D721Med (cell line): ENCODE measurements at regions not wholly inside any gene's neighbourhood (a gene's known extent, or its start where the extent isn't known, plus 50 kb on each side); places are given as distances from the start of the nearest gene placed in this dataset.

ENCODE experiments used
- DNase-seq: peaks from one replicate; pipeline ENCODE4 v3.0.0; 2011; ENCODE audit warnings: low spot score; ENCODE audit not compliant: insufficient read length
- FAIRE-seq: peaks from 2 replicates; lab custom pipeline; 2011; peaks lifted over from hg19 to GRCh38; lab: Jason Lieb, UNC
- TF ChIP-seq, protein P1 (sequence below): IDR thresholded peaks from 2 replicates; pipeline ENCODE4 v1.5.1; 2012; ENCODE audit warnings: mild to moderate bottlenecking, control low read depth; ENCODE audit not compliant: insufficient read depth; ENCODE audit errors: missing control alignments

DNA sequence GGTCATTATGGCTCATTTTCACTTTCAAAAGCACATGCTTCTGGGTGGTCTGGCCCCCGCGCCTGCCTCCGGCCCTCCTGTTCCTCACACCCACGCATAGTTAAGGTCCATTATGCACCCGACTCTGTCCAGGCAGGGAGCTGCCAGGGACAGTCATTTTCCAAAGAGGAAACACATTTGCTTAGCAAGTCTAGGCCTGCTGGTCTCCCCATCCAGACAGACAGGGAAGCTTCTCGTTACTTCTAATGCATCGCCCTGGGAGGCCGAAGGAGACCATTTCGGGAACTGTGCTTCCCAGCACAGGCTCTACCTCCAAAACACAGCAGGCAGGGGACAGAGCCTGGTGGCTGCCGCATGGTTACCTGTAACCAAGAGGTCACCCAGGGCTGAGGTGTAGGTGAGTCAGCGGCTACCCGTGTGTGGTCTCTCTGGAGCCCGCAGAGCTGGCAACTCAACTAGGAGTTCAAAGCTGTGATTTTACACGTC, 87.1 kb upstream of the SHANK2 start:
- TF ChIP-seq, protein P1, sequence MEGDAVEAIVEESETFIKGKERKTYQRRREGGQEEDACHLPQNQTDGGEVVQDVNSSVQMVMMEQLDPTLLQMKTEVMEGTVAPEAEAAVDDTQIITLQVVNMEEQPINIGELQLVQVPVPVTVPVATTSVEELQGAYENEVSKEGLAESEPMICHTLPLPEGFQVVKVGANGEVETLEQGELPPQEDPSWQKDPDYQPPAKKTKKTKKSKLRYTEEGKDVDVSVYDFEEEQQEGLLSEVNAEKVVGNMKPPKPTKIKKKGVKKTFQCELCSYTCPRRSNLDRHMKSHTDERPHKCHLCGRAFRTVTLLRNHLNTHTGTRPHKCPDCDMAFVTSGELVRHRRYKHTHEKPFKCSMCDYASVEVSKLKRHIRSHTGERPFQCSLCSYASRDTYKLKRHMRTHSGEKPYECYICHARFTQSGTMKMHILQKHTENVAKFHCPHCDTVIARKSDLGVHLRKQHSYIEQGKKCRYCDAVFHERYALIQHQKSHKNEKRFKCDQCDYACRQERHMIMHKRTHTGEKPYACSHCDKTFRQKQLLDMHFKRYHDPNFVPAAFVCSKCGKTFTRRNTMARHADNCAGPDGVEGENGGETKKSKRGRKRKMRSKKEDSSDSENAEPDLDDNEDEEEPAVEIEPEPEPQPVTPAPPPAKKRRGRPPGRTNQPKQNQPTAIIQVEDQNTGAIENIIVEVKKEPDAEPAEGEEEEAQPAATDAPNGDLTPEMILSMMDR, result no peak
- FAIRE-seq (no peak), DNase-seq (no peak)

DNA sequence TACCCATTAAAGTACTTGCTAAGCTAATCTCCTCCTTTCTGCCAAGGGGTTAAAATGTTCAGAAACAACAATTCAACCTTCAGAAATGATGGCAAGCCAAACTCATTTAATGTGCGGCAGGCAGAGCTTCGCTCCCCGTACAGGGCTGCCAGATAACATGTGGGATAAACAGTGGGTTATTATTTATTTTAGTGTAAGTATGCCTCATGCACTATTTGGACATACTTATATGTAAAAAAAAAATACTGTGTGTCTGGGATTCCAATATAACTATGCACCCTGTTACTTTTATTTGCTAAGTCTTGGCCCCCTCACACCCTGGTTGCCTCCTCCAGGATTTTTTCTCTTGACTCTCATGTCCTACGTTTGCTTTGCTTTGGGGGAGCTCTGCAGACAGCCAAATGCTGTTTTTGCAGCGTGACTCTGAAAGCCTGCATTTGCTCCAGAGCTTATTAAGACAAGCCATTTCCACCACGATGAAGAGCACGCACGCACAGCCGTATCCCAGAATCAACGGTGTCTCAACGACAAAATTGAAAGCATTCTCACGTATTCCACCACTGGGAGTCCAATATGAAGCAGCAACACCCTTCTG, 86.5 kb upstream of the SHANK2 start:
- TF ChIP-seq, protein P1, result no peak
- DNase-seq (no peak), FAIRE-seq (no peak)

DNA sequence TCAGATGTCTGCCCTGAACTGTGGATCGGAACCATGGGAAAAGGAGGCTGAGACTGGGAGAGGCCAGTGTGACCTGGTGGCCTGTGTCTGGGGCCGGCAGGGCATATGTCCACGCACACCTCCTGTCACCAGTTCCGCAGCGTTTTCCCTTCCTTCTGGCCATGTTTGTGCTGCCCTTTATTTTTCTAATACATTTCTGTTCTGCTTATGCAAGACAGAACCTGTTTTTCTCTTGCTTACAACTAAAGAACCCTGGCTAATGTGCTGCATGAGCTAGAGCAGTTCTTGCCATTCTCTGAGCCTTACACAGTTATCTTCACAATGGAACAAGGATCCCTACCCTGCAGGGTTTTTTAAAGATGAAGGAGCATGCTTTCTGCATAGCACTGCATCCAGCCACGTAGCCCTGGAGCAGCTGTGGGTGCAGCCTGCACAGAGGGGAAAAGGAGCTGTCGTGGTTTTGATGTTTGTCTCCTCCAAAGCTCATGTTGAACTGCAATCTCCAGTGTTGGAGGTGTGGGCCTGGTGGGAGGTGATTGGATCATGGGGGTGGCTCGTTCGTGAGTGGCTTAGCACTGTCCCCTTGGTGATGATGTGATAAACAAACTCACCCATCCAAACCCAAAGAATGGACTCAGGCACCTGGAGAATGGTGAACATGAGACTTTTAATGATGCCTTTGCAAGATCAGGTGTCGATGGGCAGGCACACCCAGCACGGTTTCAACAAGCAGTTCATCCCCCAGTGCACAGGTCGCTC, 84.8 kb upstream of the SHANK2 start:
- DNase-seq, result no peak
- no peak for FAIRE-seq
- TF ChIP-seq, protein P1, result no peak

DNA sequence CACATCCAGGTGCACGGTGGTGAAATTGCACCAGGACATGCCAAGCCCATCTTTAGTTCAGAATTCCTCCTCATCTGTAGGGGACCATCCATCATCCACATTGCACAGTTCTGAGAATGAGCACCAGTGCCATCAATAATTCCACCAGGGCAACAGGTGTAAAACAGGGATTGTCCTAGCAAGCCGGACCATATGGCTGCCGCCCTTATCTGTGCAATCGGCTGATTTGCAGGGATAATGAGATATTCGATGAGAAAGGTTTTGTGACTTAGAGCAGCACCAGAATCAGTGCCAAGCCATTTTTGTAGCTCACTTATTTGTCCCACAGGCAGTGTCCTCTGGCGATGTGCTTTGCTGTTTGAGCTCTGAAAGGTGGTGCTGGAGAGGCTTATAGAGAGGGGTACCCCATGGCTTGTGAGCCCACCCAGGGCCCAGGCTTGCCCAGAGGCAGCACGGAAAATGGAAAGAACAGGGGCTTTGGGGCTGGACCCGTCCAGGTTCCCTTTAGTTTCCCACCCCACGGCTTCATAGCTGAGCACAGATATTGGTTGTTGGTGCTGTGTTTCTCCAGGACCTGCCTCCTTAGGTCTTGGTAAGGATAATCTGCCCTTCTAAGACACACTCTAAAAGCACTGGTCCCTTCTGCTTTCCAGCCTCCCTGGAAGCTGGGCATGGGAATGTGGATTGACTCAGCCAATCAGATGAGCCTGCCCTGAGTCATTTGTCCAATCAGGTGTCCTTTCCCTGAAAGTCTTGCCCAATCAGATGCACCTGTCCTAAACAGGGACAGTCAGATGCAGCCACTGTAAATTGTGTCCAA, 84.0 kb upstream of the SHANK2 start:
- DNase-seq, result no peak
- FAIRE-seq, result no peak
- TF ChIP-seq, protein P1, result no peak

DNA sequence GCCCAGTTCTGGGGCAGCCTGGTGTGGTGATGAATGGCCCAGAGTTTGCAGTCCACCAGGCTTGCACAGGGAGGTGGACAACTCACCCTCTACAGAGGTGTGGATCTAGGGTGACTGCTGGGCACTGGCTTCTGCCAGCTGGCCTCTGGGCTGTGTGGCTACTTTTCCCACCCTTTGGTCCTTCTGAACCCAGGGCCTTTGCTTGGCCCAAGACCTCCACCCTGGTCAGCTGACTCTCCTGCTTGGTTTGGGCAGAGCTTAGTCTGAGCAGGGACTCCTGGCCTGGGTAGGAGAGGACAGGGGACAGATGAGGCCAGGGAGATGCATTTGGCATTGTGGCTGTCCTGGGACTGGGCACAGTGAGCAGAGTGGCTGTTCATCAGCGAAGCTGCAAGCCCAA, 83.0 kb upstream of the SHANK2 start:
- FAIRE-seq (no peak), DNase-seq (no peak)
- TF ChIP-seq, protein P1, result no peak

DNA sequence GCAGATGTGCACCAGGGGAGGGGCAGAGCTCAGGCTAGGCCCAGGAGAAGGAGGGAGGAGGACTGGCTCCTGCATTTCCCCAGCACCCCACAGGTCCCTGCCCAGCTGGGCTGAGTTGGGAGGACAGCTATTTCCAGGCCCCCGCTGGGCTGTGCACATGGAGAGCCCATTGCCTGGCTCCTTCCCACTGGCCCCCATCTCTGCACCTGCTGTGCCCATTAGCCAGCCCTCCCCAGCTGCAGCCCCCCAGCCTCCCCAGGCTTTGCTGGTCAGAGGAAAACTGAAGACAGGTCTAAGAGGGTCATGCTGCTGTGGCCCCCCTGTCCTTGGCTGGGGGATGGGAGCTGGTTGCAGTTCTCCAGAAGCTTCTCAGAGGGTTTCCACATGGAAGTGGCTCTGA, 81.8 kb upstream of the SHANK2 start:
- no peak for FAIRE-seq
- TF ChIP-seq, protein P1, result no peak
- no peak for DNase-seq
